Stomach (tissue), 8 donors: ENCODE measurements at regions not wholly inside any gene's neighbourhood (a gene's known extent, or its start where the extent isn't known, plus 50 kb on each side); places are given as distances from the start of the nearest gene placed in this dataset.

Experiments used
- DNase-seq, 2 donors: peaks; one replicate each; pipeline versions ENCODE4 v3.0.0 to v3.0.0-alpha.2; 2013 to 2019
- H3K27ac ChIP-seq, 5 donors: fragments of 200-600 bp in 4 of 5; sonication (generic) in 4 of 5; one replicate each; pipeline ENCODE4 v1.5.1; 2013 to 2019; ENCODE audit warnings: mild to moderate bottlenecking in 1 of 5, moderate library complexity in 1 of 5
- H3K27me3 ChIP-seq, 3 donors: fragments of 200-600 bp; sonication (generic); one replicate each; pipeline ENCODE4 v1.5.1; 2017 to 2019; ENCODE audit warnings: mixed run types in 1 of 3
- H3K36me3 ChIP-seq, 4 donors: fragments of 200-600 bp; sonication (generic); 1 replicate in 3 of 4; 2 replicates in 1 of 4; pipeline ENCODE4 v1.5.1; 2016 to 2019
- H3K4me1 ChIP-seq, 4 donors: fragments of 200-600 bp; sonication (generic); one replicate each; pipeline ENCODE4 v1.5.1; 2016 to 2019
- H3K4me3 ChIP-seq, 4 donors: fragments of 200-600 bp; sonication (generic) in 3 of 4; one replicate each; pipeline ENCODE4 v1.5.1; 2016 to 2019; ENCODE audit warnings: mild to moderate bottlenecking in 1 of 4
- H3K9me3 ChIP-seq, 4 donors: fragments of 200-600 bp; sonication (generic); one replicate each; pipeline ENCODE4 v1.5.1; 2016 to 2019
- CTCF ChIP-seq, 7 experiments: fragments of 450-650 bp in 4 of 7; fragments of 200-600 bp in 3 of 7; sonication (generic) in 3 of 7; IDR thresholded peaks; one replicate each; pipeline ENCODE4 v1.5.1; 2016 to 2019; ENCODE audit warnings: antibody characterized with exemption in 7 of 7, control low read depth in 2 of 7, mild to moderate bottlenecking in 1 of 7
- EP300 ChIP-seq: sonication (generic); formaldehyde crosslinking; IDR thresholded peaks from one replicate; pipeline ENCODE4 v1.6.1; 2017; ENCODE audit warnings: antibody characterized with exemption
- POLR2A ChIP-seq, 4 donors: fragments of 450-650 bp; IDR thresholded peaks; one replicate each; pipeline ENCODE4 v1.6.1; 2016; ENCODE audit warnings: antibody characterized with exemption in 4 of 4, control low read depth in 2 of 4, mild to moderate bottlenecking in 1 of 4, moderate library complexity in 1 of 4
- POLR2AphosphoS5 ChIP-seq, 3 donors: sonication (generic); formaldehyde crosslinking; IDR thresholded peaks; one replicate each; pipeline ENCODE4 v1.6.1; 2016; ENCODE audit warnings: antibody characterized with exemption in 3 of 3
- WGBS, 5 donors: extraction: QIAGEN DNeasy Blood & Tissue Kit in 3 of 5; methylation state at CpG; one replicate each; pipeline versions ENCODE4 v1.1.5 to v1.1.7; 2013 to 2018; 5-methylcytosine and 5-hydroxymethylcytosine counted together
- intact Hi-C: fragments of 100-400 bp; cut with DNase I; formaldehyde crosslinking; loops from one replicate; pipeline ENCODE4 v1.15.1; 2023; ENCODE audit warnings: low total_unique reads
- donor health status: healthy with polysubstance abuse.
- donor health status: Bipolar disorder and iron deficiency.
- donor health status: healthy.

GRCh38 chr18:68436485-68436884 lies 278.4 kb downstream of the TMX3 start:
- no peak for DNase-seq
- Histone ChIP-seq H3K36me3 (no peaks in the 10 kb centered on the region), H3K9me3 (no peaks in the 10 kb centered on the region), H3K4me1 (no peaks in the 10 kb centered on the region), H3K27ac (no peak overlapping the region), H3K4me3 (no peak overlapping the region), H3K27me3 (no peaks in the 10 kb centered on the region)
- no peak for TF ChIP-seq EP300
- TF ChIP-seq CTCF (IDR thresholded peaks at IDR 0.05), result no peak
- TF ChIP-seq POLR2AphosphoS5 (IDR thresholded peaks at IDR 0.05), result no peak
- TF ChIP-seq POLR2A (IDR thresholded peaks at IDR 0.05), result no peak
- WGBS, 5 donors, result 68 to 79% (median 75%) methylated on average over 5 of the region's 5 CpGs
- intact Hi-C loops, result no loop called here

- 76 to 90% (median 85%) methylated on average over 2 of the region's 2 CpGs for WGBS, 5 donors
- H3K9me3 ChIP-seq, result no peaks in the 10 kb centered on the region
- H3K4me3 ChIP-seq, result no peak overlapping the region
- H3K36me3 ChIP-seq, result no peaks in the 10 kb centered on the region
- no peak overlapping the region for H3K27ac ChIP-seq
- intact Hi-C loops, result no loop called here
- TF ChIP-seq POLR2A (IDR thresholded peaks at IDR 0.05) (no peak), POLR2AphosphoS5 (IDR thresholded peaks at IDR 0.05) (no peak), CTCF (IDR thresholded peaks at IDR 0.05) (no peak), EP300 (no peak)
- H3K27me3 ChIP-seq, result no peaks in the 10 kb centered on the region
- no peak for DNase-seq
- no peaks in the 10 kb centered on the region for H3K4me1 ChIP-seq
These were observed 279.3 kb downstream of the TMX3 start for GRCh38 chr18:68435581-68435980.

- Histone ChIP-seq H3K9me3 (no peaks in the 10 kb centered on the region), H3K27me3 (no peaks in the 10 kb centered on the region), H3K36me3 (no peaks in the 10 kb centered on the region), H3K27ac (no peak overlapping the region), H3K4me3 (no peak overlapping the region), H3K4me1 (no peaks in the 10 kb centered on the region)
- intact Hi-C loops, result no loop called here
- DNase-seq, result no peak
- 86 to 90% (median 88%) methylated on average over 5 of the region's 5 CpGs for WGBS, 5 donors
- TF ChIP-seq POLR2A (IDR thresholded peaks at IDR 0.05) (no peak), CTCF (IDR thresholded peaks at IDR 0.05) (no peak), POLR2AphosphoS5 (IDR thresholded peaks at IDR 0.05) (no peak), EP300 (no peak)
These were observed 283.0 kb downstream of the TMX3 start for GRCh38 chr18:68431922-68432198.

DNA sequence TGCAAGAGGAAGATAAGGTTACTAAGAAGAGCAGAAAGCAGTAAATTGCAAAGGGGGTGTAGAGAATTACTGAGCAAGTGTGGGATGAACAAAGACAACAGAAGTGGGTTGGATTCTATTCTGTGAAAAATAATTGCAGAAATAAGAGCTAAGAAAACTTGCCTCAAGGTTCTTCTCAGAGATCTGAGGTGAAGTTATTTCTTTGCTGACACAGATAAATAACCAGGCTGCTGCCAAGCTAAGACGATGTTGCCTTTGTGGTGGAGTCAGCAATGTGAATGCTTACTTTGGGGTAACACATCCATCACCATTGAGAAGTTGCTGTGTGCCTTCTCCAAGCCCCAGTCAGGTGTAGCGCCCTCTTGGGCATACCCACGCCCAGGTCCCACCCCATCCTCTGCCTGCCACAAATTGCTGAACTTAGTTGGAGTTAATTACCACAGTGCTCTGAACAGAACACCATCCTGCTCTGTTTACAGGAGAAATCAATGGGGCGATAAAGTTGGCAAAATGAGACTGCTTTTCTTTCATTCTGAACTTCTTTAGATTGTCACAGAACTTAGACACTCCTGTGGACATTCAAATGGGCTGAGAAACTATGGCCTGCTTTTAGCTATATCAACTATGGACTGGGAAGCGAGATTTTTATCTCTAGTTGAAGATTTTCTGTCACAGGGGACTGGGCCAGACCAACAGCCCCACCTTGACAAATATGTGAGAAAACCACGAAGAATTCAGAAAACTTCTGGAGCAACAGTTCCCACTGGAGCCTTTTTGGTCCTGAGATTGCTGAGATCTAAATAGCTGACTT lies 283.6 kb downstream of the TMX3 start:
- Histone ChIP-seq H3K36me3 (no peaks in the 10 kb centered on the region), H3K4me3 (no peak overlapping the region), H3K4me1 (no peaks in the 10 kb centered on the region), H3K27me3 (no peaks in the 10 kb centered on the region), H3K27ac (no peak overlapping the region), H3K9me3 (no peaks in the 10 kb centered on the region)
- intact Hi-C loops, result no loop called here
- DNase-seq, result no peak
- whole genome bisulfite sequencing, 5 donors, result 43 to 65% (median 46%) methylated on average over 6 of the region's 6 CpGs
- no peak for TF ChIP-seq EP300
- no peak for TF ChIP-seq CTCF (IDR thresholded peaks at IDR 0.05)
- TF ChIP-seq POLR2AphosphoS5 (IDR thresholded peaks at IDR 0.05), result no peak
- no peak for TF ChIP-seq POLR2A (IDR thresholded peaks at IDR 0.05)
